NCI-H1436 treated with DMSO at 0.1 percent for 48 hours (cell line): ENCODE measurements at regions not wholly inside any gene's neighbourhood (a gene's known extent, or its start where the extent isn't known, plus 50 kb on each side); places are given as distances from the start of the nearest gene placed in this dataset.

Experiments
- DNase-seq: peaks from one replicate; lab custom pipeline; 2025; lab: John Stamatoyannopoulos, UW

DNA sequence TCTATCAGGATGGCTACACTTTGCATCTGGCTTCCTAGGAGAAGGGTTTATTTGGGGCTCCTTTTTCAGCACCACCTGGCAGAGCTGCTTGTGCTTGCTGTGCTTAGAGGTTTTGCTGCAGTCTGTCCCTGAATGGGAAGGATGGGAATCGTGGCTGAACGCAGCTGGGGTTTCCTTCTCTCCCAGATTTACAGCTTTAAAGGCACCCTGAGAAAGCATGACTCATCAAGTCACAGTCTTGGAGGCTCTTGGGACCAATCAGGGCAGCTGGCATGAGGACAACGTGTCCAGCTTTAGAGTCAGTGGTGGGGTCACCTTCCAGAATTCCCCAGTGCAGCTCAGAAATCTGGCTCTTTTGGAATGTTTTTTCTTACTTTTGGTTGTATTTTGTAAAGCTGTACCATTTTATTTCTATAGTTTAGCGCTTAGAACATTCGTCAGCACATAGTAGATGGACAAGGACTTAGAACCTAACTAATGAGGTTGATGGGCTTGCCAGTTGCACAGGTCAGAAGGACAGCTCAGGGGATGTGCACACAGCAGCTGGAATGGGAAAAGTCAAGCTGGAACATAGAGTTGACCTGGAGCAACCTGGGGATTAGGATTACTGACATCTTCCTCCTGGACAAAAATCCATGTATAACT lies 222.6 kb downstream of the PRDM2 start:
- DNase-seq: no peak

- DNase-seq: no peak
These were observed 226.6 kb downstream of the PRDM2 start for GRCh38 chr1:13926556-13926955.

DNA sequence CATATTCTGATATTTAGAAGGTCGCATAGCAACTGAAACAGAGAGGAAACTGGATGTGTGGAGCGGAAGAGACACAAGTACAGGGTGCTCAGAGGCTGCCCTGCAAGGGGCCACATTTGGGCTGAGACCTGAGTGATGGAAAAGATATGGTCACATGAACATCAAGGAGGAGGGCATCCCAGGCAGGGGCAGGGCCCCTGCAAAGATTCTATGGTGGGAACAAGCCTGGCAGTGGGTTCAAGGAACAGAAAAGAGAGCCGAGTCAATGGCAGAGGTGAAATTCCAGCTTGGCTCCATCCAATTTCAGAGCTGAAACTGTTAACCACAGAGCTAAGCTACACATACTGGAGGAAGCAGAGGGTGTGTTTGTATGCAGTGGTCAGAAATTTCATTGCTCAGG lies 227.7 kb downstream of the PRDM2 start:
- DNase-seq: no peak

- no peak for DNase-seq
These were observed 229.3 kb downstream of the PRDM2 start for GRCh38 chr1:13929313-13929712.

GRCh38 chr1:13930151-13930550 lies 230.2 kb downstream of the PRDM2 start:
- DNase-seq: no peak

DNA sequence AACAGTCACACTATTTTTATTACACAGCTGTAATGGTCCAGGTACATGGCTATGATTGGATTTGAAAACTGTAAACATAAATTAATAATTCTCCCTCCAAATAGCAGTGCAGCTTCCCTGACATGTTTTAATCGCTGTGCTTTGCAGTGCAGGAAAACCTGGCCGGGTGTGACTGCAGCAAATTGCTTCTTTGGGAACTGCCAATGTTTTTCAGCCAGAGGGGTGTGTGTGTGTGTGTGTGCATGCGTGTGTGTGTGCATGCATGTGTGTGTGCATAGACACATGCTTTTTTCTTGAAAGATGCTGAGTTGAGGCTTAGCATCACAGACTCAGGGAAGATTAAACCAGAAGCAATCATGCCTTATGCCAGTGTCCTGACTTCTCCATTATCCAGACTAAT lies 231.2 kb downstream of the PRDM2 start:
- DNase-seq: no peak

GRCh38 chr1:13935336-13935735 lies 235.3 kb downstream of the PRDM2 start:
- DNase-seq: no peak

DNA sequence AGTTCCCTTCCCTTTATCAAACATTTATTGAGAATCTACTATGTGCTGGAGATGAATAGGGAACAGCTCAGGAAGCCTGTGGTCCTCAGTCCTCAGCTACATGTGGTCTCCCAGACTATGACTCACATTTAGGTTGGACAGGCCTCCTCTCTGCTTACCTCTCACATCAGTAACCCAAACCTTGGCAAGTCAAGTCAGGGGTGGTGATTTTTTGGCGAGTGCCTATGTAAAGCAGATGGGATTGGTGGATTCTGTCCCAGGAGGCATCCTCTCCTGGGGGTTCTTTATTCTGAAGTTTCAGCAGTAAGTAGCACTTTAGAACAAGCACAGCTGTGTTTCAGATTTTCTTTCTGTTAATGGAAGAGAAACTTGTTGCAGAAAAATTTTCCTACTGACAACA lies 241.3 kb downstream of the PRDM2 start:
- no peak for DNase-seq

- DNase-seq: no peak
These were observed 243.1 kb downstream of the PRDM2 start for GRCh38 chr1:13943055-13943454.

DNA sequence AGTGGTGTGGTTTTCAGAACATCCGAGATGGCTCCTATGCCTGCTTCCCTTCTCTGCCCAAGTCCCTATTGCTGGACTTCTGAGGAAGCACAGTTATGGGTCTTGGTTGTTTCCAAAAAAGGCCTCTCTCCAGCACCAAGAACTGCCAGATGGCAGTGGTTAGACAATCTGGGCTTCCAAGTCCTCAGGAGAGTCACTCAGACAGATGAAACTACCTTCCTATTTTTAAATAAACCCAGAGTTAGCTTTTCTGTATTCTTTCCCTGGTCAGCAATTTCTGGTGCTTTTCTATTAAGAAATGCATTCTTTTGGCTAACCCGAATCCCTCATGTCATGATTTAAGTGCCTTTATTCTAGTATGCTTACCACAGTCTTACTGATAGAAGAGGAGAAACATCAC lies 245.9 kb downstream of the PRDM2 start:
- no peak for DNase-seq

DNA sequence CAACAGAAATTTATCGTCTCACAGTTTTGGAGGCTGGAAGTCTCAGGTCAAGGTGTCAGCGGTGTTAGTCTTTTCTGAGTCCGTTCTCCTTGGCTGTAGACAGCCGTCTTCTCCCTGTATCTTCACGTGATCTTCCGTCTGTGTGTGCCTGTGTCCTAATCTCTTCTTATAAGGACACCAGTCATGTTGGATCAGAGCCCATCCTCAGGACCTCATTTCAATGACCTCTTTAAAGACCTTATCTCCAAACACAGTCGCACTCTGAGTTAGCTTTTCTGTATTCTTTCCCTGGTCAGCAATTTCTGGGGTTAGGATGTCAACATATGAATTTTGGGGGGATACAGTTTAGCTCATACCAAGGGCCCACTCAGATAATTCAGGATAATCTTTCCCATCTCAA lies 247.7 kb downstream of the PRDM2 start:
- no peak for DNase-seq

GRCh38 chr1:13948396-13948795 lies 248.4 kb downstream of the PRDM2 start:
- no peak for DNase-seq

DNA sequence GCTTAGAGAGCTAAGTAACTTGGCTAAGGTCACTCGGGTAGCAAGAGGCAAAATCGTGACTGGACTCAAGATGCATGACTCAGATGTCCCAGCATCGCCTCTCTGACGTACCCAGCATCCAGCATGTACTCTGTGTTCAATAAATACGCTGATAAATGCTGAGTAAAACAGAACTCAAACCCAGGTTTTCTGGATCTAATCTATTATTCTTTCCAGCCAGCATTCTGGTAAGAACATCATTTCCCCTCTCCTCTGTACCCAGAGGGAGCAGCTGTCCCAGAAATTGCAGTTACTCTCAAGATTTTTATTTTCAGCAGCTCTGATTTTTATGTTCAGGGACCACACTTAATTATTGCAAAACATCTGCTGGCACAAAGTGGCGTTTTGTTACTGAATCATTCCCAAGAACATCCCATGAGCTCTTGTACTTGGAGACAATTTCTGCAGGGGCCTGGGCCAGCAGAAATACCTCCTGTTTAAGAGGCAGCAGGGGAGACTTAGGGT lies 249.0 kb downstream of the PRDM2 start:
- no peak for DNase-seq

DNA sequence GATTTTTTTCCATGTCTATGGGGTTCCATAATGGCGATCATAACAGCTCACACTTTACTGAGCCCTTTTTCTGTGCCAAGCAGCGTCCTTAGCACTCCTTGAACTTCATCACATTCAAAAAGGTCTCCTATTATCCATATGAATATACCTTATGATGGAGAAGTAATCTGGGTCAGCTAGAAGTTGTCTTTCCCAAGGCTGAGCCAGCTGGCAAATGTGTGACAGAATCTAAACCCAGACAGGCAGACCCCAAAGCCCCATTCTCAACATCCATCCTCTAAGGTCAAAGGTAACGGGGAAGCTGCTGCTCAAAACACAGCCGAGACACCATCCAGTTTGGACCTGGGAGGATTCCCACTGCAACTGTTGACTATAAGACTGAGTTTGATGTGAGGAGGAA lies 249.6 kb downstream of the PRDM2 start:
- no peak for DNase-seq

DNA sequence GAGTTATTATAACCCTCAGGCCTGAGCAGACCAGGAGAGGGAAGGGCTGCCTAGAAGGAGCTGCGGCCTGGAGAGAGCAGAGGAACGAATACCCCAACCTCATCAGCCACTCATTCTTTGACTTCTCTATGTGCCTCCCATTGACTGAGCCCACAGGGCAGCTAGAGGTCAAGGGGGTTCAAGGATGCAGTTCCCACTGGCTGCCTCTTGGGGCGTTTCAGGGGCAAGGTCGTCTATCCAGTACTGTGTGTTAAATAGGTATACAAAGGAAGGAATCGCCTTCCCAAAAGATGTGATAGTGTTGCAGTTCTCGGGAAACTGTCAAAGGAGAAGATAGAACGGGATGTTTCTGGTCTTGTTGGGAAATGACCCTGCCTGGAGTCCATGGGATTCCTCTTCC lies 250.6 kb downstream of the PRDM2 start:
- no peak for DNase-seq

DNA sequence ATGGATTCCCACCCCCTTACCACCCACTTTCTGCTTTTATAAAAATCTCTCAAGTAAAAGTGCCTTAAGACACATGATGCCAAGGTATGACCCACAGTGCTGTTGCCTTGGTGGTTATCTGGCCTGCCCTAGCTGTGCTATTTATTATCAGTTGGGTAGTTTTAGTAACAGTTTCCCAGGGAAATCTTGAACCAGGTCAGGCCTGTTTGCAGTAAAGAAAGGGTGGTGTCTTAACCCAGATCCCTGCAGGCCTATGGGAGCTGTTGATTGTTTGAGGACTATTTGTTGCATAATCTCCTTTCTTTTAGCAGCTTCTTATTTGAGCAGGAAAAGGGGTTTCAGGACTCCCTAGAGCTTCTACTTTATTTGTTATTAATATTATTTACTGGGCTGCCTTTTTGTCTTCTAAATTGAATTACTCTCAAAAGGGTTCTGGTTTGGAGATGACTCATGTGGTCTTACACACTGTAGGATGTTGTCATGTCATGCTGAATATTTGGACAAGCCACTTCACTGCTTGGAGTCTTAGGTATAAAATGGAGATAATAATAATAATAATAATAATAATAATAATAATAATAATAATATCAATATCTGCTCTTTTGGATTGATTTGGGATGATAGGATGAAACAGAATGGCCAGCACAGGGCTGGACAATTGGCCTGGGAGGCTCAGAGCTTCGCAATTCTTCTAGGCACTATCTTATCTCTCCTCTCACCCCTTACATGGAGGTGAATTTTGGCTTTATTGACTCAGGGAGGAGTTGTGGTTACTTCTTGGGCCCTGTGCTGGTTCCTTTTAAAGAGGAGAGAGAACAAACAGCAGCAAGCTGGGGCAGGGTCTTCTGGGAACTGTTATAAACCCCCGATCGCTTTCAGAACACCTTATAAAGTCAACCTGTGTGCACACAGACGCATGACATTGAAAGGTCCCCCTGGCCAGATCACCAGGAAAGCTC lies 252.1 kb downstream of the PRDM2 start:
- DNase-seq: no peak

GRCh38 chr1:13952985-13953384 lies 253.0 kb downstream of the PRDM2 start:
- no peak for DNase-seq

DNA sequence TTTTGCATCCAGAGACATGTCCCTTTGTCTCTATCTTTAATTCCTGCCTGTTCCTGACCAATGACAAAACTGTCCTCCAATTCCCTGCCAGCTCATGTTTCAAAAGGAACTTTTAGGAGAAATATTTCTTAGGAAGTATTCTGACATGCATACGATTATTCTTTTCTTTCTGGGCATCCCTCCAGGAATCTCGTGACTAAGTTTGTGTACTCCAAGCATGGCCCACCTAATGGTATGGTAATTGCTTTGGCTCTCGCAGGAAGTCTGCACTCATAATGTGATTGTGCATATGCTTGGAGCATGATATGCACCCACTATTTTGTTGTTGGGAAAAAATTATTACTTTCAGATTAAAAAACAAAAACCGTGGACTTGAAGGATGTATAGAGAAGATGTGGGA lies 256.4 kb downstream of the PRDM2 start:
- DNase-seq: no peak

DNA sequence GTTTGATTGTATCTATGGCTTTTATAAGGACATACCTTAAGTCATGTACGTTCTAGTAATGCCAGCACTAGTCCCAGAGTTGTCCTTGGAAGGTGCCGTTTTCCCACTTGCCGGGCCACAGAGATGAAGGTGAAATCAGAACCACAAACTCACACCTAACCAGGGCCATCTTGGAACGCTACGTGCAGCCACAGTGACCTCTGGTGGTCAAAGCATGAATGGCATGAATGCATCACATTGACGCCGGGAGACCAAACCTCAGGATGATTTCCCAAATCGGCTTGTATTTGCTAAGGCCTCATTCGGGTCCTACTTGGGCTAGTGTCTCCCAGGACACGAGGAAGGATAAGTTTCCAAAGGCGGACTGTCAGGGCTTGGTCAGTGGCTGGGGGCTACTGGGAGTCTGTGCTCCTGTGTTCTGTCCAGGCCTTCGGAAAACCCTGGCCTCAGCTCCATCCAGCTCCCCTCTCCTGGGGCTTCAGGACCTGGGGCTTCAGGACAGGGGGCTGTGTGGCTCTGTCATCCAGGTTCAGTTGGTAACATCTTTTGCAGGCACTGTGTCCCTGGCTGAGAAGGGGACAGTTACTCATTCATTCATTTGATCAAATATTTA lies 260.5 kb downstream of the PRDM2 start:
- no peak for DNase-seq

- DNase-seq: no peak
These were observed 264.8 kb downstream of the PRDM2 start for GRCh38 chr1:13964768-13965167.

DNA sequence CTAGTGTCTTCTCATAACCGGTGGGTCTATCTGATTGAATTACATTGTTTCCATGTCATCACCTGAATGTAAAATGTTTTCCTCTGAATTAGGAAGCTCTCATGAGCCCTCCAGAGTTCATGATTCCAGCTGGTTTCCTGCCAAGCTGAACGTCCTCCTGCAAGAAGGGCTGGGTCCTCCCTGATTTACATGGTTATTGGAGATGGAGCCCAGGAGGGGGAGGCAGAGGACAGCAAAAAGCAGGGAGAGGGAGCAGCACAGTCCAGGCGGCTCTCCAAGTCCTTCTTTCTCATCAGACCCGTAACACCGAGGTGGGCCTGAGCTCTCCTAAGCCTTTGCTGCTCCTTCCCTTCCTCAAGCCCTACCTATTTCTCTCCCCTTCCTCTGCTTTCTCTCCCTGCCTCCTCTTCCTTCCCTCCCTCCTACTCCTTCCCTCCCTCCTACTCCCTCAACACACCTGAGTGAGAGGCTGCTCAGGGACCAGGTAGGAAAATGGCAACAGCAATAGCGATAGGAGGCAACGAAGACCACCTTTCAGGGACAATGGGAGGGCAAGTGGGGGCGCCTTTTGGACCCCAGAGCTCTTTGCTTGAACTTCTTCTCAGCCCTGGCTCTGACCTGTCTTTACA lies 265.9 kb downstream of the PRDM2 start:
- peak; percentile 11 for DNase-seq

DNA sequence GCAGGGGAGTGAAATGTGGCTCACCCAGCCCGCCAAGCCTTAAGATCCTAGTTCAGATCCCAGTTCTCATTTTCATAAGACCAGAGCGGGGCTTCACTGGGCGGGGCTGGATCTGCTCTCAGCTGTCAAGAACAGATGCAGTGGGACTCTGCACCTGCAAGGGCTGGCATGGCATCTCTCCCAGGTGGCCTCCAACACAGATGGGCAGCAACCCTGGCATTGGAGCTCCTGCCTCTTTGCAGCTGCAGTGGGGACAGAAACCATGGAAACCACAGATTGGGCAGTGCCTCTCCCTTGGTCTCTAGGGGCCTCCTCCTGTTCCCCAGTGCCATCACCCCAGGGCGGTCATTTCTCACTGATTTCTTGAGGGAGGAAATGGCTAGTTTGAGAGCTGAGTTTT lies 267.7 kb downstream of the PRDM2 start:
- DNase-seq: no peak
